ENCODE measurements at regions not wholly inside any gene's neighbourhood (a gene's known extent, or its start where the extent isn't known, plus 50 kb on each side); places are given as distances from the start of the nearest gene placed in this dataset.

GRCh38 chr11:116271479-116271878 is 501.3 kb downstream of the BUD13 start:
- H3K36me3 Mint-ChIP-seq, result no peaks in the 10 kb centered on the region
- H3K4me3 Mint-ChIP-seq, result no peak overlapping the region
- H3K4me1 Mint-ChIP-seq, result no peaks in the 10 kb centered on the region
- no peaks in the 10 kb centered on the region for H4K20me1 ChIP-seq (ENCODE audit: insufficient read depth, low read length)
- H3K36me3 ChIP-seq (replicated peaks in 1 of 2; ENCODE audit: control insufficient read depth in 1 of 2, insufficient read depth in 2 of 2, low read length in 2 of 2), result no peaks in the 10 kb centered on the region
- peaks cover 0 to 2% (median 0%) of the 10 kb centered on the region in 7 donors for H3K9me3 Mint-ChIP-seq
- H2AFZ ChIP-seq (ENCODE audit: insufficient read depth, low read depth, low read length, poor library complexity, severe bottlenecking), result no peak overlapping the region
- no peaks in the 10 kb centered on the region for H3K79me2 ChIP-seq (ENCODE audit: insufficient read depth, low read length)
- H3K27me3 ChIP-seq (ENCODE audit: control insufficient read depth in 2 of 2, insufficient read depth in 2 of 2, low read length in 2 of 2), result no peaks in the 10 kb centered on the region
- 83% methylated on average over 4 of the region's 6 CpGs for WGBS (ENCODE audit: insufficient coverage)
- intact Hi-C loops (cut with micrococcal nuclease), result no loop called here
- H3K9ac ChIP-seq (ENCODE audit: insufficient read depth, low read length, poor library complexity, severe bottlenecking), result no peak overlapping the region
- H3K27ac Mint-ChIP-seq, result no peak overlapping the region
- H3K9me3 ChIP-seq (replicated peaks in 1 of 2; ENCODE audit: control insufficient read depth in 1 of 2, insufficient read depth in 1 of 2, low read length in 2 of 2), result no peaks in the 10 kb centered on the region
- peaks cover 5 to 12% (median 10%) of the 10 kb centered on the region in 3 donors for H3K27me3 Mint-ChIP-seq (ENCODE audit: low read depth in 3 of 3)
- TF ChIP-seq, protein P1, sequence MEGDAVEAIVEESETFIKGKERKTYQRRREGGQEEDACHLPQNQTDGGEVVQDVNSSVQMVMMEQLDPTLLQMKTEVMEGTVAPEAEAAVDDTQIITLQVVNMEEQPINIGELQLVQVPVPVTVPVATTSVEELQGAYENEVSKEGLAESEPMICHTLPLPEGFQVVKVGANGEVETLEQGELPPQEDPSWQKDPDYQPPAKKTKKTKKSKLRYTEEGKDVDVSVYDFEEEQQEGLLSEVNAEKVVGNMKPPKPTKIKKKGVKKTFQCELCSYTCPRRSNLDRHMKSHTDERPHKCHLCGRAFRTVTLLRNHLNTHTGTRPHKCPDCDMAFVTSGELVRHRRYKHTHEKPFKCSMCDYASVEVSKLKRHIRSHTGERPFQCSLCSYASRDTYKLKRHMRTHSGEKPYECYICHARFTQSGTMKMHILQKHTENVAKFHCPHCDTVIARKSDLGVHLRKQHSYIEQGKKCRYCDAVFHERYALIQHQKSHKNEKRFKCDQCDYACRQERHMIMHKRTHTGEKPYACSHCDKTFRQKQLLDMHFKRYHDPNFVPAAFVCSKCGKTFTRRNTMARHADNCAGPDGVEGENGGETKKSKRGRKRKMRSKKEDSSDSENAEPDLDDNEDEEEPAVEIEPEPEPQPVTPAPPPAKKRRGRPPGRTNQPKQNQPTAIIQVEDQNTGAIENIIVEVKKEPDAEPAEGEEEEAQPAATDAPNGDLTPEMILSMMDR (IDR thresholded peaks at IDR 0.05), result no peak
- peaks cover 0 to 2% of the 10 kb centered on the region in 2 donors for H3K4me1 ChIP-seq (ENCODE audit: control insufficient read depth in 1 of 2, insufficient read depth in 2 of 2, low read length in 2 of 2)
- no peak overlapping the region for H3K4me2 ChIP-seq (replicated peaks; ENCODE audit: extremely low read depth, low read length, poor library complexity, severe bottlenecking)
- no peak overlapping the region for H3K4me3 ChIP-seq (replicated peaks in 1 of 3; ENCODE audit: low read depth in 2 of 3, low read length in 3 of 3)
- no peak for DNase-seq
- H3K27ac ChIP-seq (ENCODE audit: low read depth in 1 of 2, low read length in 2 of 2), result no peak overlapping the region

DNA sequence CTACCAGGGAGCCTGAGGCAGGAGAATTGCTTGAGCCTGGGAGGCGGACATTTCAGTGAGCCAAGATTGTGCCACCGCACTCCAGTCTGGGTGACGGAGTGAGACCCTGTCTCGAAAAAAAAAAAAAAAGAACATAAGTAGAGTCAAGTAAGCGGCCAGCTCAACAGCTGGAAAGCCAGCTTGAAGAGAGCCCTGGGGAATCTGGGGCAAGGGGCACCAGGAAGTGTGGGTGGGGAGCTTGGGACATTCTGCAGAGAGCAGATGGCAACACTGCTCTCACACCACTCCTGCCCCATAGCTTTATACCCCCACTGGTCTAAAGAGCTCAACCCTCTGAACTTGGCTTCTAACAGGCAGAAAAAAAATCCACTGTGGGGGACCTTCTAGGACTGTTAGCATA is 505.6 kb downstream of the BUD13 start:
- peaks cover 3 to 6% (median 4%) of the 10 kb centered on the region in 3 donors for H3K27me3 Mint-ChIP-seq (ENCODE audit: low read depth in 3 of 3)
- H3K27ac Mint-ChIP-seq, result no peak overlapping the region
- Histone ChIP-seq H3K4me1 (ENCODE audit: control insufficient read depth in 1 of 2, insufficient read depth in 2 of 2, low read length in 2 of 2) (no peaks in the 10 kb centered on the region), H3K27ac (ENCODE audit: low read depth in 1 of 2, low read length in 2 of 2) (no peak overlapping the region), H3K4me2 (replicated peaks; ENCODE audit: extremely low read depth, low read length, poor library complexity, severe bottlenecking) (no peak overlapping the region), H3K9ac (ENCODE audit: insufficient read depth, low read length, poor library complexity, severe bottlenecking) (no peak overlapping the region), H2AFZ (ENCODE audit: insufficient read depth, low read depth, low read length, poor library complexity, severe bottlenecking) (no peak overlapping the region), H3K79me2 (ENCODE audit: insufficient read depth, low read length) (no peaks in the 10 kb centered on the region), H3K27me3 (ENCODE audit: control insufficient read depth in 2 of 2, insufficient read depth in 2 of 2, low read length in 2 of 2) (no peaks in the 10 kb centered on the region), H3K9me3 (replicated peaks in 1 of 2; ENCODE audit: control insufficient read depth in 1 of 2, insufficient read depth in 1 of 2, low read length in 2 of 2) (no peaks in the 10 kb centered on the region), H3K4me3 (replicated peaks in 1 of 3; ENCODE audit: low read depth in 2 of 3, low read length in 3 of 3) (no peak overlapping the region), H3K36me3 (replicated peaks in 1 of 2; ENCODE audit: control insufficient read depth in 1 of 2, insufficient read depth in 2 of 2, low read length in 2 of 2) (no peaks in the 10 kb centered on the region), H4K20me1 (ENCODE audit: insufficient read depth, low read length) (no peaks in the 10 kb centered on the region)
- no peaks in the 10 kb centered on the region for H3K36me3 Mint-ChIP-seq
- H3K4me1 Mint-ChIP-seq, result no peaks in the 10 kb centered on the region
- TF ChIP-seq, protein P1 (IDR thresholded peaks at IDR 0.05), result no peak
- H3K9me3 Mint-ChIP-seq, result peaks cover 0 to 3% (median 0%) of the 10 kb centered on the region in 7 donors
- H3K4me3 Mint-ChIP-seq, result no peak overlapping the region
- intact Hi-C loops (cut with micrococcal nuclease), result no loop called here
- 100% methylated on average over 2 of the region's 5 CpGs for WGBS (ENCODE audit: insufficient coverage)
- DNase-seq, result no peak

All from CD14-positive monocyte (primary cell).